HepG2 (cell line): ENCODE measurements at regions not wholly inside any gene's neighbourhood (a gene's known extent, or its start where the extent isn't known, plus 50 kb on each side); places are given as distances from the start of the nearest gene placed in this dataset.

Source experiments
- HNRNPUL1 ChIP-seq: fragments of 200-400 bp; formaldehyde crosslinking; IDR thresholded peaks from 2 replicates; pipeline ENCODE4 v1.6.1; 2017; ENCODE audit warnings: low read depth, mild to moderate bottlenecking, low read length, moderate library complexity
- KDM3A ChIP-seq: IDR thresholded peaks from 2 replicates; pipeline ENCODE4 v1.6.1; 2018; ENCODE audit warnings: low read depth, missing compliant biosample characterization
- MEIS2 ChIP-seq: sonication (generic); formaldehyde crosslinking; IDR thresholded peaks from 2 replicates; pipeline ENCODE4 v1.9.0; 2021; ENCODE audit warnings: mild to moderate bottlenecking, missing genetic modification reagents
- MTA1 ChIP-seq: sonication (generic); formaldehyde crosslinking; IDR thresholded peaks from 2 replicates; pipeline ENCODE4 v1.4.0; 2020; ENCODE audit warnings: missing genetic modification reagents, mild to moderate bottlenecking, borderline replicate concordance
- NR1H2 ChIP-seq: sonication (generic); formaldehyde crosslinking; IDR thresholded peaks from 2 replicates; pipeline ENCODE4 v1.8.1; 2022; ENCODE audit warnings: low read depth, missing genetic modification reagents, borderline replicate concordance
- SNAI1 ChIP-seq: sonication (generic); formaldehyde crosslinking; IDR thresholded peaks from 2 replicates; pipeline ENCODE4 v1.5.0; 2020; ENCODE audit warnings: mild to moderate bottlenecking, missing genetic modification reagents, borderline replicate concordance
- SNAPC2 ChIP-seq: sonication (generic); formaldehyde crosslinking; IDR thresholded peaks from 2 replicates; pipeline ENCODE4 v1.8.1; 2022; ENCODE audit warnings: mild to moderate bottlenecking, missing genetic modification reagents
- SOX13 ChIP-seq, 3 experiments: fragments of 450-650 bp in 1 of 3; sonication (generic) in 1 of 3; formaldehyde crosslinking in 1 of 3; IDR thresholded peaks in 2 of 3; conservative IDR thresholded peaks in 1 of 3; 2 replicates each; pipeline versions ENCODE4 v1.5.0 to v1.6.1; 2016 to 2020; ENCODE audit warnings: antibody characterized with exemption in 1 of 3, mild to moderate bottlenecking in 1 of 3, missing compliant biosample characterization in 1 of 3, missing genetic modification reagents in 1 of 3, moderate library complexity in 1 of 3
- SP1 ChIP-seq, 2 experiments: fragments of 450-650 bp in 1 of 2; sonication (generic) in 1 of 2; formaldehyde crosslinking in 1 of 2; IDR thresholded peaks; 2 replicates each; pipeline versions ENCODE4 v1.4.0 to v1.6.1; 2016 to 2020; ENCODE audit warnings: missing genetic modification reagents in 1 of 2
- ZMYM4 ChIP-seq: sonication (generic); formaldehyde crosslinking; IDR thresholded peaks from 2 replicates; pipeline ENCODE4 v1.8.1; 2023; ENCODE audit warnings: mild to moderate bottlenecking, missing genetic modification reagents
- ZNF335 ChIP-seq: sonication (generic); formaldehyde crosslinking; IDR thresholded peaks from 2 replicates; pipeline ENCODE4 v1.4.0; 2020; ENCODE audit warnings: missing genetic modification reagents
- ZNF569 ChIP-seq: sonication (generic); formaldehyde crosslinking; IDR thresholded peaks from 2 replicates; pipeline ENCODE4 v1.5.0; 2020; ENCODE audit warnings: mild to moderate bottlenecking, missing genetic modification reagents, moderate library complexity, borderline replicate concordance
- TF ChIP-seq, protein P1 (sequence below): IDR thresholded peaks from 2 replicates; pipeline ENCODE4 v1.4.0; 2020; ENCODE audit warnings: mild to moderate bottlenecking, missing genetic modification reagents
- TF ChIP-seq, protein P2 (sequence below): sonication (generic); formaldehyde crosslinking; conservative IDR thresholded peaks from 2 replicates; pipeline ENCODE4 v1.5.0; 2020; ENCODE audit warnings: missing genetic modification reagents
- TF ChIP-seq, protein P3 (sequence below): sonication (generic); formaldehyde crosslinking; IDR thresholded peaks from 2 replicates; pipeline ENCODE4 v1.9.0; 2021; ENCODE audit warnings: mild to moderate bottlenecking, missing genetic modification reagents

DNA sequence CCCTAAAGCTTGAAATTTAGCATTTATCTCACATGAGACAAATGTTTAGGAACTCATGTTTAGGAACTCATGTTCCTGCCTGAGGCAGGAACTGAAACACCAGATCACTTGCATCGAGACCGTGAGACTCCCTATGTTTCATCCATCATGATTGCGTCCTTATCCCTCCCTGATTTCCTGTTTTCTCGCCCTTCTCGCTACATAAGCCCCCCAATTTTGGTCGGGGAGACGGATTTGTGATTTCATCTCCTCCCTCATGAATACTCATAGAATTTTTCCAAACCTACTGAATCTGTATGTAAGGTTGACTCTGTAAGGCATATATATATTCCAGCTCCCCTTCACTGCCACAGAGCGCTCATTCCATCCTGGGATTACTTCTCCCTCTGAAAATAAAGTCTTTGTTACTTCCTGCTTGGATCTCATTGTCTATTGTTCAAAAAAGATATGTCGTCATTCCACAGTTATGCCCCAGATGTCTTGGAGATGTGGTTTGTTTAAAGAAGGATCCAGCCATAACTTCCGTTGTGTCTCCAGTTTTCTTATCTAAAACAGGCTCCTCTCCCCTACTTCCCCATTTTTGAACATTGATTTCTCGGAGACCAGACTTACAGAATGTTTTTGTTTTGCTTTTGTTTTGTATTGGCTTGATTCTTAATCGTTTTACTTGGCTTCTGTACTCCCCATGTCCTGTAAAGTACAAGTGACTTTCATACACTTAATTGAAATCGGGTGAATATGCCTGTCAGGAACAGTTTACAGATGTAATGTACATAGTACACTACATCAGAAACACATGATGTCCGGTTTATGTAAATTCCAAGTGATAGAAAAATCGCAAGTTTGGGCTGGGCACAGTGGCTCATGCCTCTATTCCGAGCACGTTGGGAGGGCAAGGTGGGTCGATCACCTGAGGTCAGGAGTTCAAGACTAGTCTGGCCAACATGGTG lies 118.7 kb downstream of the HFE start (continued):
- TF ChIP-seq, protein P1, sequence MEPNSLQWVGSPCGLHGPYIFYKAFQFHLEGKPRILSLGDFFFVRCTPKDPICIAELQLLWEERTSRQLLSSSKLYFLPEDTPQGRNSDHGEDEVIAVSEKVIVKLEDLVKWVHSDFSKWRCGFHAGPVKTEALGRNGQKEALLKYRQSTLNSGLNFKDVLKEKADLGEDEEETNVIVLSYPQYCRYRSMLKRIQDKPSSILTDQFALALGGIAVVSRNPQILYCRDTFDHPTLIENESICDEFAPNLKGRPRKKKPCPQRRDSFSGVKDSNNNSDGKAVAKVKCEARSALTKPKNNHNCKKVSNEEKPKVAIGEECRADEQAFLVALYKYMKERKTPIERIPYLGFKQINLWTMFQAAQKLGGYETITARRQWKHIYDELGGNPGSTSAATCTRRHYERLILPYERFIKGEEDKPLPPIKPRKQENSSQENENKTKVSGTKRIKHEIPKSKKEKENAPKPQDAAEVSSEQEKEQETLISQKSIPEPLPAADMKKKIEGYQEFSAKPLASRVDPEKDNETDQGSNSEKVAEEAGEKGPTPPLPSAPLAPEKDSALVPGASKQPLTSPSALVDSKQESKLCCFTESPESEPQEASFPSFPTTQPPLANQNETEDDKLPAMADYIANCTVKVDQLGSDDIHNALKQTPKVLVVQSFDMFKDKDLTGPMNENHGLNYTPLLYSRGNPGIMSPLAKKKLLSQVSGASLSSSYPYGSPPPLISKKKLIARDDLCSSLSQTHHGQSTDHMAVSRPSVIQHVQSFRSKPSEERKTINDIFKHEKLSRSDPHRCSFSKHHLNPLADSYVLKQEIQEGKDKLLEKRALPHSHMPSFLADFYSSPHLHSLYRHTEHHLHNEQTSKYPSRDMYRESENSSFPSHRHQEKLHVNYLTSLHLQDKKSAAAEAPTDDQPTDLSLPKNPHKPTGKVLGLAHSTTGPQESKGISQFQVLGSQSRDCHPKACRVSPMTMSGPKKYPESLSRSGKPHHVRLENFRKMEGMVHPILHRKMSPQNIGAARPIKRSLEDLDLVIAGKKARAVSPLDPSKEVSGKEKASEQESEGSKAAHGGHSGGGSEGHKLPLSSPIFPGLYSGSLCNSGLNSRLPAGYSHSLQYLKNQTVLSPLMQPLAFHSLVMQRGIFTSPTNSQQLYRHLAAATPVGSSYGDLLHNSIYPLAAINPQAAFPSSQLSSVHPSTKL (CRISPR knock-in tag) = peak; percentile 3; the same call in 1 of the 2 replicates
- TF ChIP-seq KDM3A (no peak), ZNF335 (CRISPR knock-in tag) (no peak), ZNF569 (no peak), SOX13 (IDR thresholded peaks at IDR 0.05) (peak; percentile 63; the same call in 1 of the 2 replicates), SOX13 (CRISPR knock-in tag; conservative IDR thresholded peaks at IDR 0.05 in 1 of 2, IDR thresholded peaks at IDR 0.05 in 1 of 2) (peak in 1 of 2 experiments; percentile 79; a peak in 2 of 4 replicates), SNAI1 (0 out of 2 replicates have a peak, but pooled peaks have one; percentile 4), HNRNPUL1 (no peak), SNAPC2 (CRISPR knock-in tag) (peak; percentile 56; the same call in 1 of the 2 replicates), SP1 (IDR thresholded peaks at IDR 0.05) (no peak), SP1 (CRISPR knock-in tag; IDR thresholded peaks at IDR 0.05) (no peak), MTA1 (CRISPR knock-in tag) (no peak), ZMYM4 (0 out of 2 replicates have a peak, but pooled peaks have one; percentile 1), NR1H2 (CRISPR knock-in tag) (no peak), MEIS2 (CRISPR knock-in tag) (no peak)
- TF ChIP-seq, protein P2, sequence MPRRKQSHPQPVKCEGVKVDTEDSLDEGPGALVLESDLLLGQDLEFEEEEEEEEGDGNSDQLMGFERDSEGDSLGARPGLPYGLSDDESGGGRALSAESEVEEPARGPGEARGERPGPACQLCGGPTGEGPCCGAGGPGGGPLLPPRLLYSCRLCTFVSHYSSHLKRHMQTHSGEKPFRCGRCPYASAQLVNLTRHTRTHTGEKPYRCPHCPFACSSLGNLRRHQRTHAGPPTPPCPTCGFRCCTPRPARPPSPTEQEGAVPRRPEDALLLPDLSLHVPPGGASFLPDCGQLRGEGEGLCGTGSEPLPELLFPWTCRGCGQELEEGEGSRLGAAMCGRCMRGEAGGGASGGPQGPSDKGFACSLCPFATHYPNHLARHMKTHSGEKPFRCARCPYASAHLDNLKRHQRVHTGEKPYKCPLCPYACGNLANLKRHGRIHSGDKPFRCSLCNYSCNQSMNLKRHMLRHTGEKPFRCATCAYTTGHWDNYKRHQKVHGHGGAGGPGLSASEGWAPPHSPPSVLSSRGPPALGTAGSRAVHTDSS (CRISPR knock-in tag) = no peak
- TF ChIP-seq, protein P3, sequence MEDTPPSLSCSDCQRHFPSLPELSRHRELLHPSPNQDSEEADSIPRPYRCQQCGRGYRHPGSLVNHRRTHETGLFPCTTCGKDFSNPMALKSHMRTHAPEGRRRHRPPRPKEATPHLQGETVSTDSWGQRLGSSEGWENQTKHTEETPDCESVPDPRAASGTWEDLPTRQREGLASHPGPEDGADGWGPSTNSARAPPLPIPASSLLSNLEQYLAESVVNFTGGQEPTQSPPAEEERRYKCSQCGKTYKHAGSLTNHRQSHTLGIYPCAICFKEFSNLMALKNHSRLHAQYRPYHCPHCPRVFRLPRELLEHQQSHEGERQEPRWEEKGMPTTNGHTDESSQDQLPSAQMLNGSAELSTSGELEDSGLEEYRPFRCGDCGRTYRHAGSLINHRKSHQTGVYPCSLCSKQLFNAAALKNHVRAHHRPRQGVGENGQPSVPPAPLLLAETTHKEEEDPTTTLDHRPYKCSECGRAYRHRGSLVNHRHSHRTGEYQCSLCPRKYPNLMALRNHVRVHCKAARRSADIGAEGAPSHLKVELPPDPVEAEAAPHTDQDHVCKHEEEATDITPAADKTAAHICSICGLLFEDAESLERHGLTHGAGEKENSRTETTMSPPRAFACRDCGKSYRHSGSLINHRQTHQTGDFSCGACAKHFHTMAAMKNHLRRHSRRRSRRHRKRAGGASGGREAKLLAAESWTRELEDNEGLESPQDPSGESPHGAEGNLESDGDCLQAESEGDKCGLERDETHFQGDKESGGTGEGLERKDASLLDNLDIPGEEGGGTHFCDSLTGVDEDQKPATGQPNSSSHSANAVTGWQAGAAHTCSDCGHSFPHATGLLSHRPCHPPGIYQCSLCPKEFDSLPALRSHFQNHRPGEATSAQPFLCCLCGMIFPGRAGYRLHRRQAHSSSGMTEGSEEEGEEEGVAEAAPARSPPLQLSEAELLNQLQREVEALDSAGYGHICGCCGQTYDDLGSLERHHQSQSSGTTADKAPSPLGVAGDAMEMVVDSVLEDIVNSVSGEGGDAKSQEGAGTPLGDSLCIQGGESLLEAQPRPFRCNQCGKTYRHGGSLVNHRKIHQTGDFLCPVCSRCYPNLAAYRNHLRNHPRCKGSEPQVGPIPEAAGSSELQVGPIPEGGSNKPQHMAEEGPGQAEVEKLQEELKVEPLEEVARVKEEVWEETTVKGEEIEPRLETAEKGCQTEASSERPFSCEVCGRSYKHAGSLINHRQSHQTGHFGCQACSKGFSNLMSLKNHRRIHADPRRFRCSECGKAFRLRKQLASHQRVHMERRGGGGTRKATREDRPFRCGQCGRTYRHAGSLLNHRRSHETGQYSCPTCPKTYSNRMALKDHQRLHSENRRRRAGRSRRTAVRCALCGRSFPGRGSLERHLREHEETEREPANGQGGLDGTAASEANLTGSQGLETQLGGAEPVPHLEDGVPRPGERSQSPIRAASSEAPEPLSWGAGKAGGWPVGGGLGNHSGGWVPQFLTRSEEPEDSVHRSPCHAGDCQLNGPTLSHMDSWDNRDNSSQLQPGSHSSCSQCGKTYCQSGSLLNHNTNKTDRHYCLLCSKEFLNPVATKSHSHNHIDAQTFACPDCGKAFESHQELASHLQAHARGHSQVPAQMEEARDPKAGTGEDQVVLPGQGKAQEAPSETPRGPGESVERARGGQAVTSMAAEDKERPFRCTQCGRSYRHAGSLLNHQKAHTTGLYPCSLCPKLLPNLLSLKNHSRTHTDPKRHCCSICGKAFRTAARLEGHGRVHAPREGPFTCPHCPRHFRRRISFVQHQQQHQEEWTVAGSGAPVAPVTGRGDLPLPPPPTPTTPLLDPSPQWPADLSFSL = no peak
